HG02678 (cell line): ENCODE measurements at regions not wholly inside any gene's neighbourhood (a gene's known extent, or its start where the extent isn't known, plus 50 kb on each side); places are given as distances from the start of the nearest gene placed in this dataset.

Experiments used
- ATAC-seq: cut with Tn5 transposase; IDR thresholded peaks from one replicate; pipeline ENCODE4 v1.9.1; 2021; ENCODE audit warnings: mild to moderate bottlenecking, moderate library complexity; ENCODE audit not compliant: unreplicated experiment

- no peak for ATAC-seq
Observed at GRCh38 chr1:79082233-79082632, 75.7 kb upstream of the ADGRL4 start.

- no peak for ATAC-seq
Observed at GRCh38 chr1:79079770-79080169, 73.2 kb upstream of the ADGRL4 start.

GRCh38 chr1:79074975-79075374 is 68.4 kb upstream of the ADGRL4 start:
- no peak for ATAC-seq

- ATAC-seq = no peak
Observed at GRCh38 chr1:79069828-79070227, 63.3 kb upstream of the ADGRL4 start.

GRCh38 chr1:79059341-79059740 is 52.8 kb upstream of the ADGRL4 start:
- ATAC-seq = no peak
